A673 (cell line): ENCODE measurements at regions not wholly inside any gene's neighbourhood (a gene's known extent, or its start where the extent isn't known, plus 50 kb on each side); places are given as distances from the start of the nearest gene placed in this dataset.
"Not testable (repeated sequence)": the region's sequence is repeated elsewhere in the genome, so short reads cannot be mapped to it uniquely, and the experiment has no call there.

Experiments
- EZH2 ChIP-seq: fragments of 200-600 bp; sonication (generic); IDR thresholded peaks from 2 replicates; pipeline ENCODE4 v1.6.1; 2017; ENCODE audit warnings: borderline replicate concordance, low read depth, mild to moderate bottlenecking, mixed read lengths, antibody characterized with exemption, low read length; ENCODE audit not compliant: poor library complexity, severe bottlenecking
- TF ChIP-seq, protein P1 (sequence below): fragments of 300-800, 200-600 bp; sonication (generic); conservative IDR thresholded peaks from 2 replicates; pipeline ENCODE4 v1.5.1; 2017; ENCODE audit warnings: low read depth, mild to moderate bottlenecking, antibody characterized with exemption, low read length, moderate library complexity, mixed read lengths

DNA sequence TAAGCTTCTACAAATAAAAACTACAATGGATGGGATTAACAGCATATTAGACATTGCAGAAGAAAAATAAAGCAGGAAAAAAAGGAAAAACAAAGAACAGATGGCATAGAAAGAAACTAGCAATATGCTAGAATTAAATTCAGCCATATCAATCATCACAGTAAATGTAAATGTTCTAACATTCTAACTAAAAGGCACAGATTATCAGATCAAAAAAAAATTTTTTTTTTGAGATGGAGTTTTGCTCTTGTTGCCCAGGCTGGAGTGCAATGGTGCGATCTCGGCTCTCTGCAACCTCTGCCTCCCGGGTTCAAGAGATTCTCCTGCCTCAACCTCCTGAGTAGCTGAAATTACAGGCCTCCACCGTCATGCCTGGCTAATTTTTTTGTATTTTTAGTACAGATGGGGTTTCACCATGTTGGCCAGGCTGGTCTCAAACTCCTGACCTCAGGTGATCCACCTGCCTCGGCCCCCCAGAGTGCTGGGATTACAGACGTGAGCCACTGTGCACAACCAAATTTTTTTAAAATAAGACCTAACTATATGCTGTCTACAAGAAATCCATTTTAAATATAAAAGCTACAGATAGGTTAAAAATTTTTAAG, 50.7 kb upstream of the GATA2 start:
- TF ChIP-seq EZH2 = not testable (repeated sequence)
- TF ChIP-seq, protein P1, sequence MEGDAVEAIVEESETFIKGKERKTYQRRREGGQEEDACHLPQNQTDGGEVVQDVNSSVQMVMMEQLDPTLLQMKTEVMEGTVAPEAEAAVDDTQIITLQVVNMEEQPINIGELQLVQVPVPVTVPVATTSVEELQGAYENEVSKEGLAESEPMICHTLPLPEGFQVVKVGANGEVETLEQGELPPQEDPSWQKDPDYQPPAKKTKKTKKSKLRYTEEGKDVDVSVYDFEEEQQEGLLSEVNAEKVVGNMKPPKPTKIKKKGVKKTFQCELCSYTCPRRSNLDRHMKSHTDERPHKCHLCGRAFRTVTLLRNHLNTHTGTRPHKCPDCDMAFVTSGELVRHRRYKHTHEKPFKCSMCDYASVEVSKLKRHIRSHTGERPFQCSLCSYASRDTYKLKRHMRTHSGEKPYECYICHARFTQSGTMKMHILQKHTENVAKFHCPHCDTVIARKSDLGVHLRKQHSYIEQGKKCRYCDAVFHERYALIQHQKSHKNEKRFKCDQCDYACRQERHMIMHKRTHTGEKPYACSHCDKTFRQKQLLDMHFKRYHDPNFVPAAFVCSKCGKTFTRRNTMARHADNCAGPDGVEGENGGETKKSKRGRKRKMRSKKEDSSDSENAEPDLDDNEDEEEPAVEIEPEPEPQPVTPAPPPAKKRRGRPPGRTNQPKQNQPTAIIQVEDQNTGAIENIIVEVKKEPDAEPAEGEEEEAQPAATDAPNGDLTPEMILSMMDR = not testable (repeated sequence)
